WTC11 (cell line): ENCODE measurements at regions not wholly inside any gene's neighbourhood (a gene's known extent, or its start where the extent isn't known, plus 50 kb on each side); places are given as distances from the start of the nearest gene placed in this dataset.

ENCODE experiments used
- ATAC-seq: fragments of 200-7000 bp; cut with Tn5 transposase; 2 replicates; pipeline ENCODE4 v1.10.0; 2021; ENCODE audit warnings: mild to moderate bottlenecking, moderate library complexity
- CTCF ChIA-PET: fragments of 300-600 bp; sonication (Branson Sonifier 250); formaldehyde crosslinking; loops from one replicate; lab custom pipeline; 2021; ENCODE audit warnings: antibody characterized with exemption; lab: Charles Lee
- POLR2A ChIA-PET: fragments of 350-600 bp; sonication (Branson Sonifier 250); formaldehyde crosslinking; loops from one replicate; lab custom pipeline; 2021; ENCODE audit warnings: antibody characterized with exemption; lab: Charles Lee
- DNase-seq: peaks from one replicate; pipeline ENCODE4 v3.0.0; 2021; ENCODE audit warnings: low spot score
- H3K27ac Mint-ChIP-seq: 2 replicates; pipeline ENCODE4 v1.8.0; 2021; ENCODE audit warnings: mixed read lengths
- H3K27me3 Mint-ChIP-seq: 2 replicates; pipeline ENCODE4 v1.8.0; 2021; ENCODE audit warnings: low read depth, mild to moderate bottlenecking, moderate library complexity, mixed read lengths
- H3K36me3 Mint-ChIP-seq: 2 replicates; pipeline ENCODE4 v1.8.0; 2021; ENCODE audit warnings: mixed read lengths
- H3K4me1 Mint-ChIP-seq: 2 replicates; pipeline ENCODE4 v1.8.0; 2022; ENCODE audit warnings: mixed read lengths
- H3K4me3 Mint-ChIP-seq: 2 replicates; pipeline ENCODE4 v1.8.0; 2021; ENCODE audit warnings: mild to moderate bottlenecking, moderate library complexity, mixed read lengths
- H3K9me3 Mint-ChIP-seq: 2 replicates; pipeline ENCODE4 v1.8.0; 2021; ENCODE audit warnings: mixed read lengths
- ATF2 ChIP-seq: sonication (generic); formaldehyde crosslinking; IDR thresholded peaks from 2 replicates; pipeline ENCODE4 v1.8.1; 2022; ENCODE audit warnings: low read depth, missing genetic modification reagents, borderline replicate concordance
- FOXP4 ChIP-seq: sonication (generic); formaldehyde crosslinking; IDR thresholded peaks from 2 replicates; pipeline ENCODE4 v1.8.0; 2022; ENCODE audit warnings: mild to moderate bottlenecking, missing genetic modification reagents
- GRHL2 ChIP-seq: fragments of 250-450 bp; sonication (Bioruptor Pico); IDR thresholded peaks from 2 replicates; pipeline ENCODE4 v1.8.0; 2022; ENCODE audit warnings: mild to moderate bottlenecking, moderate library complexity; ENCODE audit not compliant: insufficient replicate concordance, severe bottlenecking
- MLX ChIP-seq: sonication (generic); formaldehyde crosslinking; IDR thresholded peaks from 2 replicates; pipeline ENCODE4 v1.8.1; 2023; ENCODE audit warnings: mild to moderate bottlenecking, missing genetic modification reagents, moderate library complexity
- NR1H2 ChIP-seq: sonication (generic); formaldehyde crosslinking; IDR thresholded peaks from 2 replicates; pipeline ENCODE4 v1.9.0; 2021; ENCODE audit warnings: mild to moderate bottlenecking, moderate library complexity, missing genetic modification reagents
- NR2C2 ChIP-seq: sonication (generic); formaldehyde crosslinking; IDR thresholded peaks from 2 replicates; pipeline ENCODE4 v1.8.0; 2022; ENCODE audit warnings: mild to moderate bottlenecking, missing genetic modification reagents
- SMAD3 ChIP-seq: sonication (generic); formaldehyde crosslinking; IDR thresholded peaks from 2 replicates; pipeline ENCODE4 v1.8.0; 2022; ENCODE audit warnings: missing genetic modification reagents, mild to moderate bottlenecking, borderline replicate concordance
- TCF7 ChIP-seq: sonication (generic); formaldehyde crosslinking; IDR thresholded peaks from 2 replicates; pipeline ENCODE4 v1.8.0; 2022; ENCODE audit warnings: mild to moderate bottlenecking, low read depth, missing genetic modification reagents, moderate library complexity
- TEAD4 ChIP-seq: sonication (generic); formaldehyde crosslinking; IDR thresholded peaks from 2 replicates; pipeline ENCODE4 v1.8.0; 2022; ENCODE audit warnings: mild to moderate bottlenecking, missing genetic modification reagents
- ZBTB21 ChIP-seq: sonication (generic); formaldehyde crosslinking; IDR thresholded peaks from 2 replicates; pipeline ENCODE4 v1.8.1; 2023; ENCODE audit warnings: mild to moderate bottlenecking, missing genetic modification reagents, borderline replicate concordance
- ZBTB43 ChIP-seq: sonication (generic); formaldehyde crosslinking; IDR thresholded peaks from 2 replicates; pipeline ENCODE4 v1.8.1; 2023; ENCODE audit warnings: mild to moderate bottlenecking, missing genetic modification reagents
- ZNF138 ChIP-seq: sonication (generic); formaldehyde crosslinking; conservative IDR thresholded peaks from 2 replicates; pipeline ENCODE4 v1.8.1; 2022; ENCODE audit warnings: mild to moderate bottlenecking, moderate library complexity, missing genetic modification reagents
- ZNF423 ChIP-seq: fragments of 250-450 bp; sonication (Bioruptor Pico); IDR thresholded peaks from 2 replicates; pipeline ENCODE4 v2.1.2; 2022; ENCODE audit warnings: mild to moderate bottlenecking, moderate library complexity
- TF ChIP-seq, protein P1 (sequence below): fragments of 250-450 bp; sonication (Bioruptor Pico); IDR thresholded peaks from 2 replicates; pipeline ENCODE4 v1.9.0; 2021; ENCODE audit warnings: mild to moderate bottlenecking
- TF ChIP-seq, protein P2 (sequence below): sonication (generic); formaldehyde crosslinking; conservative IDR thresholded peaks from 2 replicates; pipeline ENCODE4 v1.8.1; 2022; ENCODE audit warnings: mild to moderate bottlenecking, missing genetic modification reagents
- TF ChIP-seq, protein P3 (sequence below): fragments of 250-450 bp; sonication (Bioruptor Pico); IDR thresholded peaks from 2 replicates; pipeline ENCODE4 v1.9.0; 2021; ENCODE audit warnings: moderate library complexity, mild to moderate bottlenecking, inconsistent platforms, borderline replicate concordance

DNA sequence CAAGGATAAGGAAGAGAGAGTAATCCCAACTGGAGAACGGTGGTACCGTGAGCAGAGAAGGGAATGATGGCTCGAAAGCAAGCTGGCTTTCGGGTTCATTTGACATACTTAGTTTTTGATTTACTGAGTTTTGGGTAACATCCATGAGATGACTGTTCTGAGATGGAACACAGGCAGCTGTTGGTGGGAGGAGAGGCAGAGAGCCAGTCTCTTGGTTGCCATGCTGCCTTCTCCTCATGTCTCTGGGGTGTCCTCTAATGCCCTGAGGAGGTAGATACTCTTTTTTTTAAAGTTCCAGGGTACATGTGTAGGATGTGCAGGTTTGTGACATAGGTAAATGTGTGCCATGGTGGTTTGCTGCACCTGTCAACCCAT is 76.4 kb upstream of the NRP1 start (continued):
- TF ChIP-seq SMAD3 (CRISPR knock-in tag): no peak
- TF ChIP-seq, protein P1, sequence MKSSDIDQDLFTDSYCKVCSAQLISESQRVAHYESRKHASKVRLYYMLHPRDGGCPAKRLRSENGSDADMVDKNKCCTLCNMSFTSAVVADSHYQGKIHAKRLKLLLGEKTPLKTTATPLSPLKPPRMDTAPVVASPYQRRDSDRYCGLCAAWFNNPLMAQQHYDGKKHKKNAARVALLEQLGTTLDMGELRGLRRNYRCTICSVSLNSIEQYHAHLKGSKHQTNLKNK: no peak

DNA sequence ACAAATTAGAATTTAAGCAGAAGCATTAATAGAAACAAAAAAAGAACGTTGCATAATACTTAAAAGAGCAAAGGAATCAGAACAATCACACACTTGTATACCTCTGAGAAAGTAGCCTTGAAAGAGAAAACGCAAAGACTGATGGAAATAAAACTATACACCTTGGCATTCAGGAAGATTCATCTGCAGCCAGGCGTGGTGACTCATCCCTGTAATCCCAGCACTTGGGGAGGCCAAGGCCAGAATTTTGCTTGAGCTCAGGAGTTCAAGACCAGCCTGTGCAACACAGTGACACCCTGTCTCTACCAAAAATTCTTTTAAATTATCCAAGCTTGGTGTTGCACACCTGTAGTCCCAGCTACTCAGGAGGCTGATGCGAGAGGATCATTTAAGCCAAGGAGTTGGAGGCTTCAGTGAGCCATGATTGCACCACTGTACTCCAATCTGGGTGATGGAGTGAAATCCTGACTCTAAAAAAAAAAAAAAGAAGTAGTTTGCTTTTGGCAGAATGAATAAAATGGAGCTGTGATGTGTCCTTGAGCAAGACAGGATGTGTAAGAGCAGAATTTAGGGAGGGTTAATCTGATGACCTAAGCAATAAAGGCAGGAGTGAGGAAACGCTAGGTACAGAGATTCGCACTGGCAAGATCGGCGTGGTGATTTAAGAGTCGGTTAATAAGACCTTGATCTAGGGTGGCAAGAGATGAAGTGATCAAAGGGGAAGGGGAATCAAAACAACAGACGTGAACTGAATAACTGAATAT is 75.8 kb upstream of the NRP1 start:
- no peak overlapping the region for H3K27ac Mint-ChIP-seq
- ATAC-seq (no peak), DNase-seq (no peak)
- no peaks in the 10 kb centered on the region for H3K36me3 Mint-ChIP-seq
- no peaks in the 10 kb centered on the region; the same call in 1 of the 2 replicates for H3K27me3 Mint-ChIP-seq
- H3K4me3 Mint-ChIP-seq: no peak overlapping the region
- ChIA-PET POLR2A (interaction anchor here (0.7 kb wide), 1 partner anchor 18 kb away, joined by 4 read pairs; no protein-coding TSS in a partner anchor), CTCF (interaction anchor here (0.6 kb wide), 1 partner anchor 321 kb away, joined by 3 read pairs; no protein-coding TSS in a partner anchor)
- no peak for TF ChIP-seq ZBTB21
- no peak for TF ChIP-seq ZNF423 (CRISPR knock-in tag)
- TF ChIP-seq ZBTB43 (CRISPR knock-in tag): no peak
- no peak for TF ChIP-seq NR1H2 (CRISPR knock-in tag)
- no peak for TF ChIP-seq MLX (CRISPR knock-in tag)
- no peak for TF ChIP-seq NR2C2 (CRISPR knock-in tag)
- TF ChIP-seq, protein P2, sequence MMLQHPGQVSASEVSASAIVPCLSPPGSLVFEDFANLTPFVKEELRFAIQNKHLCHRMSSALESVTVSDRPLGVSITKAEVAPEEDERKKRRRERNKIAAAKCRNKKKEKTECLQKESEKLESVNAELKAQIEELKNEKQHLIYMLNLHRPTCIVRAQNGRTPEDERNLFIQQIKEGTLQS (CRISPR knock-in tag): no peak
- no peak for TF ChIP-seq GRHL2 (CRISPR knock-in tag)
- no peak for TF ChIP-seq TEAD4 (CRISPR knock-in tag)
- no peaks in the 10 kb centered on the region for H3K4me1 Mint-ChIP-seq
- H3K9me3 Mint-ChIP-seq: peaks cover 23% of the 10 kb centered on the region

GRCh38 chr10:33406596-33406995 is 72.1 kb upstream of the NRP1 start:
- Mint-ChIP-seq H3K27me3 (no peaks in the 10 kb centered on the region; the same call in 1 of the 2 replicates), H3K4me1 (no peaks in the 10 kb centered on the region), H3K36me3 (no peaks in the 10 kb centered on the region), H3K27ac (no peak overlapping the region), H3K9me3 (peaks cover 18% of the 10 kb centered on the region), H3K4me3 (no peak overlapping the region)
- TF ChIP-seq MLX (CRISPR knock-in tag) (no peak), ATF2 (no peak), FOXP4 (CRISPR knock-in tag) (no peak), ZNF138 (CRISPR knock-in tag) (no peak), TCF7 (CRISPR knock-in tag) (no peak)
- TF ChIP-seq, protein P3, sequence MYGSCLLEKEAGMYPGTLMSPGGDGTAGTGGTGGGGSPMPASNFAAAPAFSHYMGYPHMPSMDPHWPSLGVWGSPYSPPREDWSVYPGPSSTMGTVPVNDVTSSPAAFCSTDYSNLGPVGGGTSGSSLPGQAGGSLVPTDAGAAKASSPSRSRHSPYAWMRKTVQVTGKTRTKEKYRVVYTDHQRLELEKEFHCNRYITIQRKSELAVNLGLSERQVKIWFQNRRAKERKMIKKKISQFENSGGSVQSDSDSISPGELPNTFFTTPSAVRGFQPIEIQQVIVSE (CRISPR knock-in tag): no peak
- no peak for ATAC-seq
- ChIA-PET POLR2A (no interaction called here), CTCF (no interaction called here)
- no peak for DNase-seq
